Astrocyte (in vitro differentiated cells and primary cell): ENCODE measurements at regions not wholly inside any gene's neighbourhood (a gene's known extent, or its start where the extent isn't known, plus 50 kb on each side); places are given as distances from the start of the nearest gene placed in this dataset.
A peak's percentile ranks its signal among the peaks of the same experiment; 100 is the strongest.

ENCODE experiments used
- DNase-seq: peaks from one replicate; pipeline ENCODE4 v3.0.0-alpha.2; 2010; ENCODE audit warnings: low read depth
- FAIRE-seq: peaks from 2 replicates; lab custom pipeline; 2011; peaks lifted over from hg19 to GRCh38; lab: Jason Lieb, UNC
- H2AFZ ChIP-seq: 2 replicates; pipeline ENCODE4 v1.6.0; 2012; ENCODE audit warnings: low read depth, low read length, inconsistent platforms
- H3K27ac ChIP-seq: 2 replicates; pipeline ENCODE4 v1.5.1; 2011; ENCODE audit warnings: low read depth, low read length, inconsistent platforms
- H3K27me3 ChIP-seq: 2 replicates; pipeline ENCODE4 v1.6.0; 2011; ENCODE audit warnings: low read length, inconsistent platforms; ENCODE audit not compliant: insufficient read depth
- H3K36me3 ChIP-seq: 2 replicates; pipeline ENCODE4 v1.5.1; 2011; ENCODE audit warnings: low read length, inconsistent platforms; ENCODE audit not compliant: insufficient read depth
- H3K4me1 ChIP-seq: 2 replicates; pipeline ENCODE4 v1.5.1; 2011; ENCODE audit warnings: low read length, inconsistent platforms; ENCODE audit not compliant: insufficient read depth
- H3K4me2 ChIP-seq: 2 replicates; pipeline ENCODE4 v1.6.0; 2012; ENCODE audit warnings: low read length, inconsistent platforms
- H3K4me3 ChIP-seq: 2 replicates; pipeline ENCODE4 v1.5.1; 2011; ENCODE audit warnings: low read depth, mild to moderate bottlenecking, low read length, inconsistent platforms; ENCODE audit not compliant: insufficient read depth
- H3K79me2 ChIP-seq: 2 replicates; pipeline ENCODE4 v1.6.0; 2012; ENCODE audit warnings: mild to moderate bottlenecking, low read length, inconsistent platforms; ENCODE audit not compliant: insufficient read depth
- H3K9ac ChIP-seq: 2 replicates; pipeline ENCODE4 v1.6.0; 2012; ENCODE audit warnings: mild to moderate bottlenecking, low read length, inconsistent platforms
- H3K9me3 ChIP-seq: 2 replicates; pipeline ENCODE4 v1.5.1; 2012; ENCODE audit warnings: low read depth, mild to moderate bottlenecking, low read length, inconsistent platforms; ENCODE audit not compliant: insufficient read depth
- H4K20me1 ChIP-seq: 2 replicates; pipeline ENCODE4 v1.6.0; 2012; ENCODE audit warnings: low read length, inconsistent platforms; ENCODE audit not compliant: insufficient read depth
- H3K27ac Mint-ChIP-seq: one replicate; pipeline ENCODE4 v1.8.0; 2021; ENCODE audit warnings: mild to moderate bottlenecking, mixed read lengths; ENCODE audit not compliant: unreplicated experiment
- H3K27me3 Mint-ChIP-seq: one replicate; pipeline ENCODE4 v1.8.0; 2021; ENCODE audit warnings: low read depth, mixed read lengths; ENCODE audit not compliant: unreplicated experiment
- H3K36me3 Mint-ChIP-seq: one replicate; pipeline ENCODE4 v1.8.0; 2021; ENCODE audit warnings: low read depth, mixed read lengths; ENCODE audit not compliant: unreplicated experiment
- H3K4me1 Mint-ChIP-seq: one replicate; pipeline ENCODE4 v1.8.0; 2021; ENCODE audit warnings: low read depth, mixed read lengths; ENCODE audit not compliant: unreplicated experiment
- H3K4me3 Mint-ChIP-seq: one replicate; pipeline ENCODE4 v1.8.0; 2021; ENCODE audit warnings: mild to moderate bottlenecking, moderate library complexity, mixed read lengths; ENCODE audit not compliant: unreplicated experiment
- H3K9me3 Mint-ChIP-seq: one replicate; pipeline ENCODE4 v1.8.0; 2021; ENCODE audit warnings: mild to moderate bottlenecking, mixed read lengths; ENCODE audit not compliant: unreplicated experiment
- EZH2 ChIP-seq: IDR thresholded peaks from 2 replicates; pipeline ENCODE4 v1.6.1; 2012; ENCODE audit warnings: mild to moderate bottlenecking, low read length, inconsistent platforms; ENCODE audit not compliant: insufficient read depth
- TF ChIP-seq, protein P1 (sequence below): IDR thresholded peaks from 2 replicates; pipeline ENCODE4 v1.5.1; 2011; ENCODE audit warnings: low read depth, mild to moderate bottlenecking, inconsistent platforms, low read length, moderate library complexity; ENCODE audit not compliant: insufficient read depth

- H3K79me2 ChIP-seq = no peaks in the 10 kb centered on the region
- H3K4me1 Mint-ChIP-seq = peaks cover 23% of the 10 kb centered on the region
- no peak overlapping the region for H2AFZ ChIP-seq
- H3K4me2 ChIP-seq = no peak overlapping the region
- H4K20me1 ChIP-seq = no peaks in the 10 kb centered on the region
- no peak overlapping the region for H3K9ac ChIP-seq
- H3K9me3 Mint-ChIP-seq = peaks cover 2% of the 10 kb centered on the region
- H3K27ac ChIP-seq = no peak overlapping the region
- H3K27ac Mint-ChIP-seq = peak overlapping the region; percentile 53
- DNase-seq = peak; percentile 45
- no peaks in the 10 kb centered on the region for H3K36me3 ChIP-seq
- H3K4me3 ChIP-seq = no peak overlapping the region
- no peak for TF ChIP-seq EZH2
- TF ChIP-seq, protein P1, sequence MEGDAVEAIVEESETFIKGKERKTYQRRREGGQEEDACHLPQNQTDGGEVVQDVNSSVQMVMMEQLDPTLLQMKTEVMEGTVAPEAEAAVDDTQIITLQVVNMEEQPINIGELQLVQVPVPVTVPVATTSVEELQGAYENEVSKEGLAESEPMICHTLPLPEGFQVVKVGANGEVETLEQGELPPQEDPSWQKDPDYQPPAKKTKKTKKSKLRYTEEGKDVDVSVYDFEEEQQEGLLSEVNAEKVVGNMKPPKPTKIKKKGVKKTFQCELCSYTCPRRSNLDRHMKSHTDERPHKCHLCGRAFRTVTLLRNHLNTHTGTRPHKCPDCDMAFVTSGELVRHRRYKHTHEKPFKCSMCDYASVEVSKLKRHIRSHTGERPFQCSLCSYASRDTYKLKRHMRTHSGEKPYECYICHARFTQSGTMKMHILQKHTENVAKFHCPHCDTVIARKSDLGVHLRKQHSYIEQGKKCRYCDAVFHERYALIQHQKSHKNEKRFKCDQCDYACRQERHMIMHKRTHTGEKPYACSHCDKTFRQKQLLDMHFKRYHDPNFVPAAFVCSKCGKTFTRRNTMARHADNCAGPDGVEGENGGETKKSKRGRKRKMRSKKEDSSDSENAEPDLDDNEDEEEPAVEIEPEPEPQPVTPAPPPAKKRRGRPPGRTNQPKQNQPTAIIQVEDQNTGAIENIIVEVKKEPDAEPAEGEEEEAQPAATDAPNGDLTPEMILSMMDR = no peak
- H3K4me1 ChIP-seq = peaks cover 27% of the 10 kb centered on the region
- no peaks in the 10 kb centered on the region for H3K9me3 ChIP-seq
- H3K4me3 Mint-ChIP-seq = no peak overlapping the region
- no peaks in the 10 kb centered on the region for H3K36me3 Mint-ChIP-seq
- no peak for FAIRE-seq
- no peaks in the 10 kb centered on the region for H3K27me3 ChIP-seq
- H3K27me3 Mint-ChIP-seq = no peaks in the 10 kb centered on the region
Observed at GRCh38 chr11:15818132-15818842, 538.1 kb downstream of the SOX6 start.

DNA sequence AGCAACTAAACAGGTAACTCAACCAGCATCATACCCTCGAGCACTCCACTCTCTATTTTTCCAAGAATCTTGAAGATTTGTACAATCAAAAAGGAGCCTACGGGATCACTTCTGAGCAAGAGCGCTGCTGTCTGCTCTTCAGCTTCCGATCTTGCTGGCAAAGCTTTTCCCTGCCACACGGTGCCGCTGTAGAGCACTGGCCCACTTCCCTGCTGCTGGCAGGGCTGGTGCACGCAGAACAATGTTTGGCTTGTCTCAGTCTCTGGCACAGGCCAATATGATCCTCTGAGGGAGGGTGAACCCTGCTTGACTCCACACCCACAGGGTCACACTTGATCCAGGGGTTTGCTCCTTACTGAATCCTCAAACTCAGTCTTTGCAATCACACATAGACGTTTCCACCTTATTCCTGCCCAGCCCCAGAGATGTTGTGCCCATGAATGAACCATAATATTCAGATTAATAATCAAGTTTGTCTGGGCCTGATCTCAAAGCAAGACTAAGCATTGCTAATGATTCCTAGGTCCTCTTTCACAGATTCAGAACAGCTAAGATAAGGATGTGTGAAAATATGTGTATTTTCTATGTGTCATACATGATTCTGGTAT is 536.6 kb downstream of the SOX6 start:
- no peak overlapping the region for H3K4me3 ChIP-seq
- H4K20me1 ChIP-seq = no peaks in the 10 kb centered on the region
- DNase-seq = no peak
- no peak overlapping the region for H3K4me2 ChIP-seq
- no peaks in the 10 kb centered on the region for H3K9me3 ChIP-seq
- Mint-ChIP-seq H3K27ac (peak overlapping the region; percentile 53), H3K4me1 (peaks cover 23% of the 10 kb centered on the region), H3K27me3 (no peaks in the 10 kb centered on the region), H3K9me3 (peaks cover 2% of the 10 kb centered on the region), H3K4me3 (no peak overlapping the region), H3K36me3 (no peaks in the 10 kb centered on the region)
- no peak for TF ChIP-seq EZH2
- TF ChIP-seq, protein P1 = peak; percentile 77
- H2AFZ ChIP-seq = no peak overlapping the region
- H3K4me1 ChIP-seq = peaks cover 37% of the 10 kb centered on the region
- peak; percentile 20 for FAIRE-seq
- no peak overlapping the region for H3K27ac ChIP-seq
- H3K27me3 ChIP-seq = no peaks in the 10 kb centered on the region
- no peaks in the 10 kb centered on the region for H3K79me2 ChIP-seq
- H3K9ac ChIP-seq = no peak overlapping the region
- H3K36me3 ChIP-seq = no peaks in the 10 kb centered on the region

DNA sequence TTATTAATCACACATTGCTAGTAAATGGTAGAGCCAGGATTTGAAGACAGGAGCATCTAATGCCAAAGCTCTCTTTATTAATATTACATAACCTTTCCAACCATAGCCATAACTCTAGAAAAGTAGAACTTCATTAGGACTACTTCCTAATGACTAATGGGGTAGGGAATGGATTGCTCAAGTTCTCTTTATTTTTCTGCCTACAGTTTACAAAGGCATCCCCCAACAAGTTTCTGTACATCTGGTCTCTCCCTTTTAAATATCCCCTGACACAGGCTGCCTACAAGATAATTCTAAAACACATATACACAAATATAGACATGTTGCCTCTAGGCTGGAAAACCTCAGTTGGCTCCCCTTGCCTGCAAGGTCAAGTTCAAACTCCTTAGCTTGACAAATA is 534.9 kb downstream of the SOX6 start:
- Histone ChIP-seq H3K9me3 (no peaks in the 10 kb centered on the region), H3K36me3 (no peaks in the 10 kb centered on the region), H3K79me2 (no peaks in the 10 kb centered on the region), H4K20me1 (no peaks in the 10 kb centered on the region), H3K9ac (no peak overlapping the region), H3K27me3 (no peaks in the 10 kb centered on the region), H3K27ac (no peak overlapping the region), H2AFZ (no peak overlapping the region), H3K4me1 (peaks cover 36% of the 10 kb centered on the region), H3K4me3 (no peak overlapping the region), H3K4me2 (no peak overlapping the region)
- TF ChIP-seq, protein P1 = no peak
- no peak for TF ChIP-seq EZH2
- Mint-ChIP-seq H3K36me3 (no peaks in the 10 kb centered on the region), H3K9me3 (peaks cover 2% of the 10 kb centered on the region), H3K4me1 (peaks cover 19% of the 10 kb centered on the region), H3K27me3 (no peaks in the 10 kb centered on the region), H3K4me3 (no peak overlapping the region), H3K27ac (no peak overlapping the region)
- FAIRE-seq = no peak
- DNase-seq = no peak
